ENCODE measurements at regions not wholly inside any gene's neighbourhood (a gene's known extent, or its start where the extent isn't known, plus 50 kb on each side); places are given as distances from the start of the nearest gene placed in this dataset.

- no peak overlapping the region for H3K4me3 ChIP-seq (ENCODE audit: low read depth, low read length)
- no peak for DNase-seq (ENCODE audit: low read depth)
- no peak for TF ChIP-seq CTCF (IDR thresholded peaks at IDR 0.05; ENCODE audit: control insufficient read depth, extremely low read depth, insufficient read depth)
Measured at GRCh38 chr2:157193461-157193860, 64.0 kb upstream of the GALNT5 start.

- H3K4me3 ChIP-seq (ENCODE audit: low read depth, low read length) = no peak overlapping the region
- TF ChIP-seq CTCF (IDR thresholded peaks at IDR 0.05; ENCODE audit: control insufficient read depth, extremely low read depth, insufficient read depth) = peak; percentile 67
- DNase-seq (ENCODE audit: low read depth) = peak; percentile 23
Measured at GRCh38 chr2:157194097-157194688, 63.3 kb upstream of the GALNT5 start.

GRCh38 chr2:157194844-157195243 lies 62.7 kb upstream of the GALNT5 start:
- no peak overlapping the region for H3K4me3 ChIP-seq (ENCODE audit: low read depth, low read length)
- no peak for DNase-seq (ENCODE audit: low read depth)
- no peak for TF ChIP-seq CTCF (IDR thresholded peaks at IDR 0.05; ENCODE audit: control insufficient read depth, extremely low read depth, insufficient read depth)

GRCh38 chr2:157196956-157197355 lies 60.5 kb upstream of the GALNT5 start:
- TF ChIP-seq CTCF (IDR thresholded peaks at IDR 0.05; ENCODE audit: control insufficient read depth, extremely low read depth, insufficient read depth) = no peak
- DNase-seq (ENCODE audit: low read depth) = no peak
- no peak overlapping the region for H3K4me3 ChIP-seq (ENCODE audit: low read depth, low read length)

- DNase-seq (ENCODE audit: low read depth) = no peak
- no peak overlapping the region for H3K4me3 ChIP-seq (ENCODE audit: low read depth, low read length)
- no peak for TF ChIP-seq CTCF (IDR thresholded peaks at IDR 0.05; ENCODE audit: control insufficient read depth, extremely low read depth, insufficient read depth)
Measured at GRCh38 chr2:157197848-157198247, 59.7 kb upstream of the GALNT5 start.

GRCh38 chr2:157203651-157204050 lies 53.9 kb upstream of the GALNT5 start:
- DNase-seq (ENCODE audit: low read depth) = no peak
- H3K4me3 ChIP-seq (ENCODE audit: low read depth, low read length) = no peak overlapping the region
- TF ChIP-seq CTCF (IDR thresholded peaks at IDR 0.05; ENCODE audit: control insufficient read depth, extremely low read depth, insufficient read depth) = no peak

GRCh38 chr2:157204401-157204800 lies 53.1 kb upstream of the GALNT5 start:
- no peak for TF ChIP-seq CTCF (IDR thresholded peaks at IDR 0.05; ENCODE audit: control insufficient read depth, extremely low read depth, insufficient read depth)
- H3K4me3 ChIP-seq (ENCODE audit: low read depth, low read length) = no peak overlapping the region
- DNase-seq (ENCODE audit: low read depth) = no peak
